H1 (cell line): ENCODE measurements at regions not wholly inside any gene's neighbourhood (a gene's known extent, or its start where the extent isn't known, plus 50 kb on each side); places are given as distances from the start of the nearest gene placed in this dataset.

Source experiments
- CTCF ChIA-PET: fragments of 300-600 bp; sonication (Branson Sonifier 250); formaldehyde crosslinking; loops from one replicate; lab custom pipeline; 2021; ENCODE audit not compliant: partially characterized antibody; lab: Charles Lee
- POLR2A ChIA-PET: fragments of 300-600 bp; sonication (Branson Sonifier 250); formaldehyde crosslinking; loops from one replicate; lab custom pipeline; 2021; ENCODE audit warnings: inconsistent platforms; ENCODE audit not compliant: partially characterized antibody; lab: Charles Lee
- DNase-seq, 2 experiments: peaks; one replicate each; pipeline versions ENCODE4 v3.0.0 to v3.0.0-alpha.2; 2010 to 2022; ENCODE audit warnings: low spot score in 2 of 2, low read depth in 1 of 2, mixed read lengths in 1 of 2
- FAIRE-seq: peaks from 2 replicates; lab custom pipeline; 2011; peaks lifted over from hg19 to GRCh38; lab: Jason Lieb, UNC
- H2AFZ ChIP-seq: 2 replicates; pipeline ENCODE4 v1.8.1; 2012; ENCODE audit warnings: low read length, inconsistent platforms
- H2AK5ac ChIP-seq: 2 replicates; pipeline ENCODE4 v1.6.1; 2013; ENCODE audit warnings: low read depth, low read length
- H2BK120ac ChIP-seq: replicated peaks from 2 replicates; pipeline ENCODE3; 2013; ENCODE audit warnings: low read depth, low read length, inconsistent platforms
- H2BK12ac ChIP-seq: 2 replicates; pipeline ENCODE4 v1.6.1; 2013; ENCODE audit warnings: low read depth, low read length
- H2BK15ac ChIP-seq: 2 replicates; pipeline ENCODE4 v1.6.1; 2013; ENCODE audit warnings: low read length
- H2BK20ac ChIP-seq: 2 replicates; pipeline ENCODE4 v1.6.1; 2013; ENCODE audit warnings: low read length
- H2BK5ac ChIP-seq: 2 replicates; pipeline ENCODE4 v1.6.1; 2013; ENCODE audit warnings: low read depth, low read length
- H3K14ac ChIP-seq: 2 replicates; pipeline ENCODE4 v1.6.1; 2013; ENCODE audit warnings: inconsistent platforms; ENCODE audit not compliant: insufficient read length
- H3K18ac ChIP-seq: 2 replicates; pipeline ENCODE4 v1.6.1; 2013; ENCODE audit warnings: low read length; ENCODE audit errors: extremely low read depth
- H3K23ac ChIP-seq: 2 replicates; pipeline ENCODE4 v1.6.1; 2013; ENCODE audit warnings: inconsistent platforms; ENCODE audit not compliant: insufficient read length
- H3K23me2 ChIP-seq: 2 replicates; pipeline ENCODE4 v1.6.1; 2013; ENCODE audit warnings: low read depth, low read length
- H3K27ac ChIP-seq: 2 replicates; pipeline ENCODE4 v1.6.1; 2011; ENCODE audit warnings: low read depth, low read length, inconsistent platforms
- H3K27me3 ChIP-seq, 4 experiments: replicated peaks in 1 of 4; 1 replicate in 1 of 4; 2 replicates in 3 of 4; pipeline versions ENCODE4 v1.6.1 to v1.8.1; 2011 to 2013; ENCODE audit warnings: low read length in 3 of 4, mild to moderate bottlenecking in 3 of 4, inconsistent platforms in 2 of 4, mixed read lengths in 2 of 4, moderate library complexity in 1 of 4; ENCODE audit not compliant: control insufficient read depth in 3 of 4, insufficient read depth in 3 of 4; ENCODE audit errors: extremely low read depth in 1 of 4
- H3K36me3 ChIP-seq, 4 experiments: 2 replicates each; pipeline versions ENCODE4 v1.6.1 to v1.8.1; 2011 to 2013; ENCODE audit warnings: mild to moderate bottlenecking in 4 of 4, low read length in 3 of 4, moderate library complexity in 2 of 4, control low read depth in 1 of 4, inconsistent platforms in 1 of 4; ENCODE audit not compliant: insufficient read depth in 4 of 4, control insufficient read depth in 2 of 4
- H3K4ac ChIP-seq: replicated peaks from 2 replicates; pipeline ENCODE3; 2013; ENCODE audit warnings: low read length, low read depth, mixed read lengths, inconsistent platforms; ENCODE audit not compliant: insufficient read length
- H3K4me1 ChIP-seq, 4 experiments: replicated peaks in 1 of 4; 1 replicate in 1 of 4; 2 replicates in 3 of 4; pipeline versions ENCODE4 v1.6.1 to v1.8.1; 2011 to 2013; ENCODE audit warnings: low read length in 3 of 4, inconsistent platforms in 2 of 4, mixed read lengths in 1 of 4; ENCODE audit not compliant: insufficient read depth in 4 of 4, control insufficient read depth in 3 of 4
- H3K4me2 ChIP-seq, 2 experiments: 2 replicates each; pipeline versions ENCODE4 v1.6.1 to v1.8.1; 2011 to 2013; ENCODE audit warnings: low read depth in 2 of 2, low read length in 2 of 2, control low read depth in 1 of 2, inconsistent platforms in 1 of 2, mild to moderate bottlenecking in 1 of 2; ENCODE audit not compliant: insufficient read depth in 1 of 2
- H3K4me3 ChIP-seq, 4 experiments: fragments of 200-600, 300-600 bp in 1 of 4; sonication (generic), shearing (Covaris generic), sonication (Bioruptor Twin) in 1 of 4; 2 replicates each; pipeline versions ENCODE4 v1.5.1 to v1.8.1; 2011 to 2016; ENCODE audit warnings: low read length in 4 of 4, low read depth in 3 of 4, control low read depth in 2 of 4, inconsistent platforms in 2 of 4, mild to moderate bottlenecking in 2 of 4, mixed read lengths in 1 of 4, moderate library complexity in 1 of 4; ENCODE audit not compliant: insufficient read depth in 2 of 4; ENCODE audit errors: extremely low read depth in 1 of 4
- H3K56ac ChIP-seq: replicated peaks from 2 replicates; pipeline ENCODE3; 2013; ENCODE audit warnings: low read depth, mild to moderate bottlenecking, mixed read lengths, low read length, inconsistent platforms; ENCODE audit not compliant: insufficient read length
- H3K79me1 ChIP-seq: 2 replicates; pipeline ENCODE4 v1.6.1; 2013; ENCODE audit warnings: low read depth, low read length, control low read depth
- H3K79me2 ChIP-seq, 2 experiments: 2 replicates each; pipeline versions ENCODE4 v1.6.1 to v1.8.1; 2012 to 2013; ENCODE audit warnings: low read length in 2 of 2, mild to moderate bottlenecking in 2 of 2, inconsistent platforms in 1 of 2; ENCODE audit not compliant: insufficient read depth in 2 of 2, control insufficient read depth in 1 of 2
- H3K9ac ChIP-seq, 4 experiments: replicated peaks in 1 of 4; 1 replicate in 1 of 4; 2 replicates in 3 of 4; pipeline versions ENCODE4 v1.6.1 to v1.8.1; 2011 to 2013; ENCODE audit warnings: low read depth in 3 of 4, low read length in 3 of 4, control low read depth in 2 of 4, mild to moderate bottlenecking in 2 of 4, moderate library complexity in 2 of 4, inconsistent platforms in 1 of 4; ENCODE audit errors: extremely low read depth in 1 of 4
- H3K9me3 ChIP-seq, 2 experiments: 2 replicates each; pipeline versions ENCODE4 v1.6.1 to v1.8.1; 2012 to 2013; ENCODE audit warnings: mild to moderate bottlenecking in 2 of 2, moderate library complexity in 2 of 2, control low read depth in 1 of 2, inconsistent platforms in 1 of 2, low read depth in 1 of 2, low read length in 1 of 2, mixed read lengths in 1 of 2; ENCODE audit not compliant: insufficient read depth in 2 of 2
- H4K20me1 ChIP-seq, 2 experiments: replicated peaks in 1 of 2; 2 replicates each; pipeline versions ENCODE3 to v1.8.1; 2011 to 2013; ENCODE audit warnings: inconsistent platforms in 2 of 2, low read length in 2 of 2, mild to moderate bottlenecking in 1 of 2; ENCODE audit not compliant: insufficient read depth in 2 of 2, control insufficient read depth in 1 of 2
- H4K5ac ChIP-seq: 2 replicates; pipeline ENCODE4 v1.6.1; 2013; ENCODE audit warnings: low read length, low read depth, mixed read lengths, inconsistent platforms; ENCODE audit not compliant: insufficient read length
- H4K8ac ChIP-seq: 2 replicates; pipeline ENCODE4 v1.8.0; 2013; ENCODE audit warnings: mild to moderate bottlenecking, moderate library complexity, low read length, inconsistent platforms; ENCODE audit not compliant: insufficient read depth; ENCODE audit errors: extremely low read depth
- H4K91ac ChIP-seq: replicated peaks from 2 replicates; pipeline ENCODE3; 2013; ENCODE audit warnings: low read length, mixed read lengths, inconsistent platforms; ENCODE audit not compliant: insufficient read length
- EZH2 ChIP-seq: fragments of 200-600 bp; sonication (generic); IDR thresholded peaks from 2 replicates; pipeline ENCODE4 v1.7.1; 2012; ENCODE audit warnings: low read depth, mild to moderate bottlenecking, moderate library complexity, low read length, inconsistent platforms; ENCODE audit not compliant: severe bottlenecking
- GTF2F1 ChIP-seq: IDR thresholded peaks from 2 replicates; pipeline ENCODE4 v1.6.1; 2012; ENCODE audit warnings: low read depth, low read length, improper control_type of control experiment, borderline replicate concordance
- JUN ChIP-seq: IDR thresholded peaks from 2 replicates; pipeline ENCODE4 v1.6.1; 2011; ENCODE audit warnings: low read depth, mild to moderate bottlenecking, improper control_type of control experiment, low read length
- RFX5 ChIP-seq: IDR thresholded peaks from 2 replicates; pipeline ENCODE4 v1.6.1; 2011; ENCODE audit warnings: low read depth, low read length, improper control_type of control experiment, borderline replicate concordance
- RXRA ChIP-seq: IDR thresholded peaks from 2 replicates; pipeline ENCODE4 v1.6.1; 2011; ENCODE audit warnings: low read depth, mild to moderate bottlenecking, low read length, moderate library complexity; ENCODE audit not compliant: insufficient read depth
- WGBS, 2 experiments: shearing (Covaris generic) in 1 of 2; methylation state at CpG; one replicate each; pipeline versions ENCODE4 v1.1.6 to v1.1.7; 2013 to 2015; ENCODE audit warnings: low lambda C conversion rate in 2 of 2, mixed read lengths in 2 of 2, inconsistent platforms in 1 of 2, low coverage in 1 of 2, missing lambda C conversion rate in 1 of 2; ENCODE audit not compliant: insufficient replicate concordance in 2 of 2, insufficient coverage in 1 of 2, insufficient read length in 1 of 2; ENCODE audit errors: extremely low coverage in 1 of 2, missing lambda C conversion rate in 1 of 2; 5-methylcytosine and 5-hydroxymethylcytosine counted together
- TF ChIP-seq, protein P1 (sequence below): IDR thresholded peaks from 2 replicates; pipeline ENCODE4 v1.6.1; 2012; ENCODE audit warnings: inconsistent platforms

GRCh38 chr17:20797292-20797691, 217.8 kb downstream of the CDRT15L2 start:
- ChIA-PET POLR2A (no interaction called here), CTCF (no interaction called here)
- H2BK120ac ChIP-seq = no peak overlapping the region
- no peak overlapping the region for H3K4me3 ChIP-seq
- WGBS, 2 experiments = 80% methylated on average over 3 of the region's 3 CpGs; no CpG with 5 or more reads in 1 of the 2 experiments
- H3K27me3 ChIP-seq = no peaks in the 10 kb centered on the region
- no peak overlapping the region for H2BK20ac ChIP-seq
- H4K5ac ChIP-seq = no peak overlapping the region
- TF ChIP-seq EZH2 (no peak), RXRA (no peak), GTF2F1 (no peak), RFX5 (no peak), JUN (no peak)
- TF ChIP-seq, protein P1, sequence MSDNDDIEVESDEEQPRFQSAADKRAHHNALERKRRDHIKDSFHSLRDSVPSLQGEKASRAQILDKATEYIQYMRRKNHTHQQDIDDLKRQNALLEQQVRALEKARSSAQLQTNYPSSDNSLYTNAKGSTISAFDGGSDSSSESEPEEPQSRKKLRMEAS = no peak
- no peak overlapping the region for H4K8ac ChIP-seq
- no peaks in the 10 kb centered on the region for H3K36me3 ChIP-seq
- no peaks in the 10 kb centered on the region for H4K20me1 ChIP-seq
- H3K79me2 ChIP-seq = no peaks in the 10 kb centered on the region
- H2BK15ac ChIP-seq = no peak overlapping the region
- H3K23ac ChIP-seq = no peak overlapping the region
- no peak overlapping the region for H3K27ac ChIP-seq
- no peak overlapping the region for H3K56ac ChIP-seq
- no peaks in the 10 kb centered on the region for H3K23me2 ChIP-seq
- H4K91ac ChIP-seq = no peak overlapping the region
- no peak overlapping the region for H3K18ac ChIP-seq
- H3K4ac ChIP-seq = no peak overlapping the region
- no peaks in the 10 kb centered on the region for H3K4me1 ChIP-seq
- H3K79me1 ChIP-seq = no peaks in the 10 kb centered on the region
- H2AK5ac ChIP-seq = no peak overlapping the region
- no peak for FAIRE-seq
- DNase-seq = no peak
- no peak overlapping the region for H2BK12ac ChIP-seq
- H2AFZ ChIP-seq = no peak overlapping the region
- no peaks in the 10 kb centered on the region for H3K9me3 ChIP-seq
- H3K14ac ChIP-seq = no peak overlapping the region
- no peak overlapping the region for H3K9ac ChIP-seq
- no peak overlapping the region for H2BK5ac ChIP-seq
- H3K4me2 ChIP-seq = no peak overlapping the region
